GM12878 (cell line): ENCODE measurements at regions not wholly inside any gene's neighbourhood (a gene's known extent, or its start where the extent isn't known, plus 50 kb on each side); places are given as distances from the start of the nearest gene placed in this dataset.

ENCODE experiments used
- CUX1 ChIP-seq: IDR thresholded peaks from 2 replicates; pipeline ENCODE4 v1.6.1; 2012; ENCODE audit warnings: improper control_type of control experiment, low read depth, low read length; ENCODE audit not compliant: insufficient replicate concordance
- ZBTB40 ChIP-seq: fragments of 450-650 bp; IDR thresholded peaks from 2 replicates; pipeline ENCODE4 v1.6.1; 2016; ENCODE audit warnings: mild to moderate bottlenecking, moderate library complexity, borderline replicate concordance

- TF ChIP-seq ZBTB40 (no peak), CUX1 (no peak)
Observed at GRCh38 chr3:23078735-23079134, 124.4 kb upstream of the UBE2E2 start (continued).
